Progenitor cell of endocrine pancreas (in vitro differentiated cells): ENCODE measurements at regions not wholly inside any gene's neighbourhood (a gene's known extent, or its start where the extent isn't known, plus 50 kb on each side); places are given as distances from the start of the nearest gene placed in this dataset.

ENCODE experiments used
- DNase-seq: peaks from one replicate; pipeline ENCODE4 v3.0.0; 2021; ENCODE audit warnings: low spot score; ENCODE audit not compliant: unreplicated experiment
- H3K27ac Mint-ChIP-seq: 2 replicates; pipeline ENCODE4 v1.8.0; 2021; ENCODE audit warnings: mild to moderate bottlenecking, moderate library complexity, mixed read lengths
- H3K27me3 Mint-ChIP-seq: 2 replicates; pipeline ENCODE4 v1.8.0; 2021; ENCODE audit warnings: mixed read lengths
- H3K36me3 Mint-ChIP-seq: 2 replicates; pipeline ENCODE4 v1.8.0; 2022; ENCODE audit warnings: mixed read lengths; ENCODE audit not compliant: insufficient read depth
- H3K4me1 Mint-ChIP-seq: 2 replicates; pipeline ENCODE4 v1.8.0; 2021; ENCODE audit warnings: low read depth, mixed read lengths
- H3K4me3 Mint-ChIP-seq: 2 replicates; pipeline ENCODE4 v1.8.0; 2021; ENCODE audit warnings: low read depth, mild to moderate bottlenecking, moderate library complexity, mixed read lengths
- H3K9me3 Mint-ChIP-seq: 2 replicates; pipeline ENCODE4 v1.8.0; 2021; ENCODE audit warnings: low read depth, mixed read lengths
- CTCF ChIP-seq: fragments of 200-600 bp; sonication (generic); IDR thresholded peaks from one replicate; pipeline ENCODE4 v1.5.0; 2021; ENCODE audit warnings: antibody characterized with exemption, mild to moderate bottlenecking; ENCODE audit not compliant: unreplicated experiment

- no peak for TF ChIP-seq CTCF
- no peak overlapping the region for H3K27ac Mint-ChIP-seq
These were observed 182.9 kb upstream of the DPYD start for GRCh38 chr1:98103617-98104285.

GRCh38 chr1:98102345-98103030 is 181.7 kb upstream of the DPYD start:
- H3K36me3 Mint-ChIP-seq: peaks cover 4% of the 10 kb centered on the region
- no peaks in the 10 kb centered on the region for H3K27me3 Mint-ChIP-seq
- no peak overlapping the region for H3K4me3 Mint-ChIP-seq
- peaks cover 1% of the 10 kb centered on the region for H3K4me1 Mint-ChIP-seq
- H3K27ac Mint-ChIP-seq: no peak overlapping the region
- no peak for TF ChIP-seq CTCF
- DNase-seq: no peak
- H3K9me3 Mint-ChIP-seq: peaks cover 10% of the 10 kb centered on the region

More at GRCh38 chr1:98103617-98104285, 182.9 kb upstream of the DPYD start:
- Mint-ChIP-seq H3K4me3 (no peak overlapping the region), H3K4me1 (peaks cover 1% of the 10 kb centered on the region), H3K9me3 (peaks cover 20% of the 10 kb centered on the region), H3K36me3 (peaks cover 13% of the 10 kb centered on the region), H3K27me3 (no peaks in the 10 kb centered on the region)
- DNase-seq: no peak

- Mint-ChIP-seq H3K27me3 (no peaks in the 10 kb centered on the region), H3K36me3 (no peaks in the 10 kb centered on the region)
- no peak for DNase-seq
These were observed 180.5 kb upstream of the DPYD start for GRCh38 chr1:98101364-98101763.

GRCh38 chr1:98099501-98099900 is 178.7 kb upstream of the DPYD start:
- H3K27me3 Mint-ChIP-seq: no peaks in the 10 kb centered on the region
- no peak for DNase-seq
- H3K36me3 Mint-ChIP-seq: no peaks in the 10 kb centered on the region
- H3K4me1 Mint-ChIP-seq: peaks cover 11% of the 10 kb centered on the region
- TF ChIP-seq CTCF: no peak
- H3K4me3 Mint-ChIP-seq: no peak overlapping the region
- no peaks in the 10 kb centered on the region for H3K9me3 Mint-ChIP-seq
- no peak overlapping the region for H3K27ac Mint-ChIP-seq

More at GRCh38 chr1:98101364-98101763, 180.5 kb upstream of the DPYD start:
- Mint-ChIP-seq H3K4me1 (peaks cover 1% of the 10 kb centered on the region), H3K27ac (no peak overlapping the region), H3K9me3 (peaks cover 5% of the 10 kb centered on the region), H3K4me3 (no peak overlapping the region)
- TF ChIP-seq CTCF: no peak

GRCh38 chr1:98098473-98098872 is 177.6 kb upstream of the DPYD start:
- TF ChIP-seq CTCF: no peak
- Mint-ChIP-seq H3K27ac (no peak overlapping the region), H3K36me3 (no peaks in the 10 kb centered on the region), H3K4me3 (no peak overlapping the region), H3K27me3 (no peaks in the 10 kb centered on the region), H3K4me1 (peaks cover 11% of the 10 kb centered on the region), H3K9me3 (no peaks in the 10 kb centered on the region)
- no peak for DNase-seq
